GM19035 (cell line): ENCODE measurements at regions not wholly inside any gene's neighbourhood (a gene's known extent, or its start where the extent isn't known, plus 50 kb on each side); places are given as distances from the start of the nearest gene placed in this dataset.

Source experiments
- ATAC-seq: cut with Tn5 transposase; IDR thresholded peaks from one replicate; pipeline ENCODE4 v1.9.1; 2021; ENCODE audit not compliant: unreplicated experiment

GRCh38 chr9:14560194-14560593 is 133.0 kb downstream of the ZDHHC21 start:
- no peak for ATAC-seq

GRCh38 chr9:14554886-14555285 is 138.3 kb downstream of the ZDHHC21 start:
- ATAC-seq, result no peak

- no peak for ATAC-seq
These were observed 145.8 kb downstream of the ZDHHC21 start for GRCh38 chr9:14547245-14548060.

- no peak for ATAC-seq
These were observed 146.5 kb downstream of the ZDHHC21 start for GRCh38 chr9:14546693-14547092.

- ATAC-seq, result no peak
These were observed 151.2 kb downstream of the ZDHHC21 start for GRCh38 chr9:14542071-14542470.

- no peak for ATAC-seq
These were observed 154.7 kb downstream of the ZDHHC21 start for GRCh38 chr9:14538526-14538925.

- ATAC-seq, result no peak
These were observed 157.9 kb downstream of the ZDHHC21 start for GRCh38 chr9:14535161-14535955.

- ATAC-seq, result no peak
These were observed 159.2 kb downstream of the ZDHHC21 start for GRCh38 chr9:14533867-14534640.

GRCh38 chr9:14532456-14533115 is 160.6 kb downstream of the ZDHHC21 start:
- ATAC-seq, result no peak

- no peak for ATAC-seq
These were observed 161.6 kb downstream of the ZDHHC21 start for GRCh38 chr9:14531341-14532269.

GRCh38 chr9:14530841-14531240 is 162.4 kb downstream of the ZDHHC21 start:
- ATAC-seq, result no peak

- no peak for ATAC-seq
These were observed 162.9 kb downstream of the ZDHHC21 start for GRCh38 chr9:14530366-14530765.

- no peak for ATAC-seq
These were observed 163.6 kb downstream of the ZDHHC21 start for GRCh38 chr9:14529629-14530028.

GRCh38 chr9:14529054-14529453 is 164.2 kb downstream of the ZDHHC21 start:
- ATAC-seq, result no peak

GRCh38 chr9:14526504-14526903 is 166.7 kb downstream of the ZDHHC21 start:
- ATAC-seq, result no peak

- ATAC-seq, result no peak
These were observed 167.4 kb downstream of the ZDHHC21 start for GRCh38 chr9:14525856-14526255.

GRCh38 chr9:14524873-14525515 is 168.2 kb downstream of the ZDHHC21 start:
- no peak for ATAC-seq

GRCh38 chr9:14523545-14523944 is 169.7 kb downstream of the ZDHHC21 start:
- ATAC-seq, result no peak

- no peak for ATAC-seq
These were observed 170.4 kb downstream of the ZDHHC21 start for GRCh38 chr9:14522627-14523379.
